PC-9 (cell line): ENCODE measurements at regions not wholly inside any gene's neighbourhood (a gene's known extent, or its start where the extent isn't known, plus 50 kb on each side); places are given as distances from the start of the nearest gene placed in this dataset.

Source experiments
- BruUV-seq: library from RNA; stranded (reverse); fragments of 400-500 nt; replicated peaks from 2 replicates; lab custom pipeline; 2021; lab: Mats Ljungman, UMichigan
- CTCF ChIA-PET: fragments of 300-600 bp; sonication (Branson Sonifier 250); formaldehyde crosslinking; loops from one replicate; lab custom pipeline; 2022; ENCODE audit warnings: antibody characterized with exemption; lab: Charles Lee
- POLR2A ChIA-PET: fragments of 300-600 bp; sonication (Branson Sonifier 250); formaldehyde crosslinking; loops from one replicate; lab custom pipeline; 2022; ENCODE audit warnings: antibody characterized with exemption; ENCODE audit not compliant: unreplicated experiment; lab: Charles Lee
- DNase-seq, 2 experiments: peaks; one replicate each; pipeline versions ENCODE4 v3.0.0 to v3.0.0-alpha.2; 2015 to 2022; ENCODE audit warnings: mixed read lengths in 1 of 2
- H2AFZ ChIP-seq: fragments of 200-600 bp; sonication (generic); 2 replicates; pipeline ENCODE4 v1.8.1; 2017; ENCODE audit warnings: antibody characterized with exemption
- H3F3A ChIP-seq: fragments of 200-600 bp; sonication (generic); 2 replicates; pipeline ENCODE4 v1.8.1; 2017; ENCODE audit warnings: antibody characterized with exemption, mild to moderate bottlenecking, low read depth; ENCODE audit not compliant: insufficient read depth
- H3K27ac ChIP-seq: fragments of 200-600 bp; sonication (generic); 2 replicates; pipeline ENCODE4 v1.6.1; 2016; ENCODE audit warnings: mixed run types
- H3K27me3 ChIP-seq: fragments of 200-600 bp; sonication (generic); 2 replicates; pipeline ENCODE4 v1.6.1; 2016; ENCODE audit warnings: low read depth, mixed run types; ENCODE audit not compliant: insufficient read depth
- H3K36me3 ChIP-seq: fragments of 200-600 bp; sonication (generic); 2 replicates; pipeline ENCODE4 v1.6.1; 2016; ENCODE audit warnings: low read depth, mixed run types
- H3K4me1 ChIP-seq: fragments of 200-600 bp; sonication (generic); replicated peaks from 2 replicates; pipeline ENCODE4 v1.6.1; 2016; ENCODE audit warnings: mixed run types; ENCODE audit not compliant: insufficient read depth
- H3K4me2 ChIP-seq: fragments of 200-600 bp; sonication (generic); 2 replicates; pipeline ENCODE4 v1.6.1; 2017; ENCODE audit warnings: mixed run types
- H3K4me3 ChIP-seq: fragments of 200-600 bp; sonication (generic); 2 replicates; pipeline ENCODE4 v1.6.1; 2016; ENCODE audit warnings: mixed run types
- H3K79me2 ChIP-seq: fragments of 200-600 bp; sonication (generic); 2 replicates; pipeline ENCODE4 v1.6.1; 2017; ENCODE audit warnings: low read depth, mixed run types
- H3K9me2 ChIP-seq: fragments of 200-600 bp; sonication (generic); 2 replicates; pipeline ENCODE4 v1.8.1; 2017; ENCODE audit warnings: mild to moderate bottlenecking; ENCODE audit not compliant: insufficient read depth
- H3K9me3 ChIP-seq: fragments of 200-600 bp; sonication (generic); 2 replicates; pipeline ENCODE4 v1.8.1; 2016; ENCODE audit warnings: low read depth; ENCODE audit not compliant: insufficient read depth
- H4K20me1 ChIP-seq: fragments of 200-600 bp; sonication (generic); 2 replicates; pipeline ENCODE4 v1.8.1; 2017; ENCODE audit not compliant: insufficient read depth
- CTCF ChIP-seq: fragments of 200-600 bp; sonication (generic); conservative IDR thresholded peaks from 2 replicates; pipeline ENCODE4 v1.6.1; 2017; ENCODE audit warnings: mixed run types, antibody characterized with exemption, mild to moderate bottlenecking, moderate library complexity
- EZH2 ChIP-seq: fragments of 200-600 bp; sonication (generic); IDR thresholded peaks from 2 replicates; pipeline ENCODE4 v1.8.0; 2017; ENCODE audit warnings: antibody characterized with exemption, low read depth
- intact Hi-C: fragments of 100-400 bp; cut with micrococcal nuclease; formaldehyde crosslinking; loops from one replicate; pipeline ENCODE4 v1.10.0; 2022; ENCODE audit not compliant: unreplicated experiment

GRCh38 chr2:61722800-61723199, 131.1 kb downstream of the FAM161A start:
- Histone ChIP-seq H2AFZ (no peak overlapping the region), H3K79me2 (no peaks in the 10 kb centered on the region), H3K9me3 (no peaks in the 10 kb centered on the region), H3K4me3 (no peak overlapping the region), H3K9me2 (0 out of 2 replicates have a peak, but pooled peaks cover 4% of the 10 kb centered on the region), H3F3A (no peaks in the 10 kb centered on the region), H3K27me3 (no peaks in the 10 kb centered on the region), H3K27ac (no peak overlapping the region), H3K4me1 (no peaks in the 10 kb centered on the region), H3K36me3 (no peaks in the 10 kb centered on the region), H3K4me2 (no peak overlapping the region), H4K20me1 (no peaks in the 10 kb centered on the region)
- CTCF ChIA-PET: no interaction called here
- intact Hi-C loops: no loop called here
- no peak for DNase-seq
- TF ChIP-seq EZH2 (no peak), CTCF (no peak)
- no TSS peak for BruUV-seq
- POLR2A ChIA-PET: no interaction called here

- intact Hi-C loops: no loop called here
- Histone ChIP-seq H3K4me3 (no peak overlapping the region), H3K36me3 (no peaks in the 10 kb centered on the region), H3K79me2 (no peaks in the 10 kb centered on the region), H2AFZ (no peak overlapping the region), H3F3A (no peaks in the 10 kb centered on the region), H3K27ac (no peak overlapping the region), H3K4me1 (no peaks in the 10 kb centered on the region), H3K9me2 (0 out of 2 replicates have a peak, but pooled peaks cover 4% of the 10 kb centered on the region), H3K27me3 (no peaks in the 10 kb centered on the region), H3K9me3 (no peaks in the 10 kb centered on the region), H4K20me1 (no peaks in the 10 kb centered on the region), H3K4me2 (no peak overlapping the region)
- ChIA-PET POLR2A (no interaction called here), CTCF (no interaction called here)
- DNase-seq: no peak
- BruUV-seq: no TSS peak
- no peak for TF ChIP-seq EZH2
- no peak for TF ChIP-seq CTCF
Observed at GRCh38 chr2:61722318-61722717, 131.5 kb downstream of the FAM161A start.

GRCh38 chr2:61721382-61721781, 132.5 kb downstream of the FAM161A start:
- H3K27ac ChIP-seq: no peak overlapping the region
- H3K4me2 ChIP-seq: no peak overlapping the region

More at GRCh38 chr2:61721382-61721781, 132.5 kb downstream of the FAM161A start:
- POLR2A ChIA-PET: no interaction called here
- DNase-seq: no peak
- H3K36me3 ChIP-seq: no peaks in the 10 kb centered on the region
- no peak overlapping the region for H2AFZ ChIP-seq
- H3K4me3 ChIP-seq: no peak overlapping the region
- 0 out of 2 replicates have a peak, but pooled peaks cover 4% of the 10 kb centered on the region for H3K9me2 ChIP-seq
- no peaks in the 10 kb centered on the region for H4K20me1 ChIP-seq
- TF ChIP-seq CTCF (no peak), EZH2 (no peak)
- intact Hi-C loops: no loop called here
- no peaks in the 10 kb centered on the region for H3K4me1 ChIP-seq
- H3F3A ChIP-seq: no peaks in the 10 kb centered on the region
- H3K27me3 ChIP-seq: no peaks in the 10 kb centered on the region
- no peaks in the 10 kb centered on the region for H3K9me3 ChIP-seq
- no TSS peak for BruUV-seq
- CTCF ChIA-PET: no interaction called here
- H3K79me2 ChIP-seq: no peaks in the 10 kb centered on the region
